Activated naive CD4-positive, alpha-beta T cell treated with anti-CD3 and anti-CD28 coated beads for 36 hours (primary cell): ENCODE measurements at regions not wholly inside any gene's neighbourhood (a gene's known extent, or its start where the extent isn't known, plus 50 kb on each side); places are given as distances from the start of the nearest gene placed in this dataset.

Experiments
- CTCF ChIA-PET: fragments of 350-600 bp; sonication (Branson Sonifier 250); formaldehyde crosslinking; loops from one replicate; lab custom pipeline; 2021; ENCODE audit warnings: antibody characterized with exemption; lab: Charles Lee
- DNase-seq: peaks from one replicate; pipeline ENCODE4 v3.0.0-alpha.2; 2020
- H3K27ac Mint-ChIP-seq: one replicate; pipeline ENCODE4 v1.8.0; 2021; ENCODE audit warnings: mild to moderate bottlenecking, mixed read lengths
- H3K27me3 Mint-ChIP-seq: one replicate; pipeline ENCODE4 v1.8.0; 2021; ENCODE audit warnings: low read depth, mixed read lengths
- H3K36me3 Mint-ChIP-seq: one replicate; pipeline ENCODE4 v1.8.0; 2021; ENCODE audit warnings: low read depth, mixed read lengths
- H3K4me1 Mint-ChIP-seq: one replicate; pipeline ENCODE4 v1.8.0; 2021; ENCODE audit warnings: low read depth, mixed read lengths
- H3K4me3 Mint-ChIP-seq: one replicate; pipeline ENCODE4 v1.8.0; 2021; ENCODE audit warnings: mild to moderate bottlenecking, moderate library complexity, mixed read lengths
- H3K9me3 Mint-ChIP-seq: one replicate; pipeline ENCODE4 v1.8.0; 2021; ENCODE audit warnings: mixed read lengths
- intact Hi-C: fragments of 100-400 bp; cut with micrococcal nuclease; formaldehyde crosslinking; loops from one replicate; pipeline ENCODE4 v1.15.1; 2023

- no peaks in the 10 kb centered on the region for H3K9me3 Mint-ChIP-seq
- no peak for DNase-seq
- H3K27me3 Mint-ChIP-seq, result no peaks in the 10 kb centered on the region
- H3K27ac Mint-ChIP-seq, result no peak overlapping the region
- intact Hi-C loops, result no loop called here
- no peaks in the 10 kb centered on the region for H3K4me1 Mint-ChIP-seq
- CTCF ChIA-PET, result no interaction called here
- H3K4me3 Mint-ChIP-seq, result no peak overlapping the region
- no peaks in the 10 kb centered on the region for H3K36me3 Mint-ChIP-seq
Measured at GRCh38 chr9:135387976-135388375, 91.6 kb upstream of the PPP1R26 start.

- CTCF ChIA-PET, result no interaction called here
- no peaks in the 10 kb centered on the region for H3K4me1 Mint-ChIP-seq
- no peaks in the 10 kb centered on the region for H3K27me3 Mint-ChIP-seq
- H3K9me3 Mint-ChIP-seq, result no peaks in the 10 kb centered on the region
- H3K4me3 Mint-ChIP-seq, result no peak overlapping the region
- no peak overlapping the region for H3K27ac Mint-ChIP-seq
- no peaks in the 10 kb centered on the region for H3K36me3 Mint-ChIP-seq
- no peak for DNase-seq
- intact Hi-C loops, result no loop called here
Measured at GRCh38 chr9:135388530-135388929, 91.1 kb upstream of the PPP1R26 start.

GRCh38 chr9:135391759-135392158 is 87.8 kb upstream of the PPP1R26 start:
- Mint-ChIP-seq H3K36me3 (no peaks in the 10 kb centered on the region), H3K9me3 (no peaks in the 10 kb centered on the region), H3K27me3 (no peaks in the 10 kb centered on the region), H3K4me3 (no peak overlapping the region), H3K27ac (no peak overlapping the region), H3K4me1 (no peaks in the 10 kb centered on the region)
- CTCF ChIA-PET, result no interaction called here
- DNase-seq, result no peak
- intact Hi-C loops, result no loop called here

- Mint-ChIP-seq H3K27ac (no peak overlapping the region), H3K27me3 (no peaks in the 10 kb centered on the region), H3K36me3 (no peaks in the 10 kb centered on the region), H3K4me3 (no peak overlapping the region), H3K4me1 (no peaks in the 10 kb centered on the region), H3K9me3 (no peaks in the 10 kb centered on the region)
- no peak for DNase-seq
- CTCF ChIA-PET, result no interaction called here
- intact Hi-C loops, result no loop called here
Measured at GRCh38 chr9:135392511-135392910, 87.1 kb upstream of the PPP1R26 start.

GRCh38 chr9:135394131-135394530 is 85.5 kb upstream of the PPP1R26 start:
- H3K27ac Mint-ChIP-seq, result no peak overlapping the region
- H3K27me3 Mint-ChIP-seq, result no peaks in the 10 kb centered on the region
- intact Hi-C loops, result no loop called here
- CTCF ChIA-PET, result no interaction called here
- no peak for DNase-seq
- no peak overlapping the region for H3K4me3 Mint-ChIP-seq
- H3K36me3 Mint-ChIP-seq, result no peaks in the 10 kb centered on the region
- H3K4me1 Mint-ChIP-seq, result no peaks in the 10 kb centered on the region
- no peaks in the 10 kb centered on the region for H3K9me3 Mint-ChIP-seq

GRCh38 chr9:135394699-135395645 is 84.6 kb upstream of the PPP1R26 start:
- Mint-ChIP-seq H3K4me3 (no peak overlapping the region), H3K9me3 (no peaks in the 10 kb centered on the region), H3K27me3 (no peaks in the 10 kb centered on the region), H3K36me3 (no peaks in the 10 kb centered on the region), H3K4me1 (no peaks in the 10 kb centered on the region), H3K27ac (no peak overlapping the region)
- intact Hi-C loops, result no loop called here
- no peak for DNase-seq
- CTCF ChIA-PET, result no interaction called here

- no peak for DNase-seq
- CTCF ChIA-PET, result no interaction called here
- no peak overlapping the region for H3K27ac Mint-ChIP-seq
- peaks cover 3% of the 10 kb centered on the region for H3K27me3 Mint-ChIP-seq
- H3K4me1 Mint-ChIP-seq, result no peaks in the 10 kb centered on the region
- H3K36me3 Mint-ChIP-seq, result no peaks in the 10 kb centered on the region
- no peaks in the 10 kb centered on the region for H3K9me3 Mint-ChIP-seq
- no peak overlapping the region for H3K4me3 Mint-ChIP-seq
- intact Hi-C loops, result no loop called here
Measured at GRCh38 chr9:135397142-135397541, 82.4 kb upstream of the PPP1R26 start.

- Mint-ChIP-seq H3K9me3 (no peaks in the 10 kb centered on the region), H3K36me3 (no peaks in the 10 kb centered on the region), H3K4me3 (no peak overlapping the region), H3K27me3 (peaks cover 4% of the 10 kb centered on the region), H3K4me1 (no peaks in the 10 kb centered on the region), H3K27ac (no peak overlapping the region)
- intact Hi-C loops, result no loop called here
- no peak for DNase-seq
- CTCF ChIA-PET, result no interaction called here
Measured at GRCh38 chr9:135399000-135399649, 80.5 kb upstream of the PPP1R26 start.

- H3K9me3 Mint-ChIP-seq, result no peaks in the 10 kb centered on the region
- no peak overlapping the region for H3K4me3 Mint-ChIP-seq
- CTCF ChIA-PET, result no interaction called here
- no peak for DNase-seq
- no peaks in the 10 kb centered on the region for H3K4me1 Mint-ChIP-seq
- H3K27ac Mint-ChIP-seq, result no peak overlapping the region
- peaks cover 4% of the 10 kb centered on the region for H3K27me3 Mint-ChIP-seq
- no peaks in the 10 kb centered on the region for H3K36me3 Mint-ChIP-seq
- intact Hi-C loops, result no loop called here
Measured at GRCh38 chr9:135400496-135400895, 79.1 kb upstream of the PPP1R26 start.

- intact Hi-C loops, result no loop called here
- CTCF ChIA-PET, result interaction anchor here (0.6 kb wide), 1 partner anchor 9 kb away, joined by 3 read pairs; no protein-coding TSS in a partner anchor
- Mint-ChIP-seq H3K9me3 (no peaks in the 10 kb centered on the region), H3K36me3 (no peaks in the 10 kb centered on the region), H3K27ac (no peak overlapping the region), H3K27me3 (peaks cover 4% of the 10 kb centered on the region), H3K4me1 (no peaks in the 10 kb centered on the region), H3K4me3 (no peak overlapping the region)
- no peak for DNase-seq
Measured at GRCh38 chr9:135401218-135401617, 78.4 kb upstream of the PPP1R26 start.

- Mint-ChIP-seq H3K4me1 (no peaks in the 10 kb centered on the region), H3K4me3 (no peak overlapping the region), H3K27me3 (peaks cover 8% of the 10 kb centered on the region), H3K36me3 (no peaks in the 10 kb centered on the region), H3K27ac (no peak overlapping the region), H3K9me3 (no peaks in the 10 kb centered on the region)
- DNase-seq, result no peak
- intact Hi-C loops, result no loop called here
- CTCF ChIA-PET, result interaction anchor here (0.9 kb wide), 1 partner anchor 9 kb away, joined by 3 read pairs; no protein-coding TSS in a partner anchor
Measured at GRCh38 chr9:135402048-135402738, 77.4 kb upstream of the PPP1R26 start.
